ENCODE measurements at regions not wholly inside any gene's neighbourhood (a gene's known extent, or its start where the extent isn't known, plus 50 kb on each side); places are given as distances from the start of the nearest gene placed in this dataset.

DNA sequence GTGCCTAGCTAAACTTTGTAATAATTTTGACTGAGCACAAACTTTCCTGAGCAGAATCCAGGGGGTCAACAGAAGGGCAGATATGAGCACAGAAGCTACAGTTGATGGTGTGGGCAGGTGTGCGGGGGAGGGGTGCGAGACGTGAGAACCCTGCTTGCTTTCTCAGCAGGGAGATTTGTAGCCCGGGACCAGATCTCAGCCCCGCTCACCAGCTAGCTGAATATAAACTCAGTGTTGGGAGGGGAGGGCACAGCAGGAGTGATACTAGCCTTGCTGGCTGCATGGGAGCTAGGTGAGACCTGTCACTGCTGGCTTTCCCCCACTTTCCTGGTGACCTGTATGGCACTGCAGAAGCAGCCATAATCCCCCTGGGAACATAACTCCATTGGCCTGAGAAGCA, 83.4 kb downstream of the CLDN1 start:
- CTCF ChIA-PET (ENCODE audit: low intra/inter-chr PET ratio): no interaction called here
- FAIRE-seq (no peak), DNase-seq (ENCODE audit: extremely low read depth in 1 of 4, low spot score in 3 of 4) (no peak), ATAC-seq (no peak)
- Histone ChIP-seq H4K20me1 (replicated peaks; ENCODE audit: control insufficient read depth, insufficient read depth, low read length) (no peaks in the 10 kb centered on the region), H3K4me2 (ENCODE audit: insufficient read depth, low read length) (no peak overlapping the region), H3K9ac (ENCODE audit: insufficient read depth in 1 of 2, low read depth in 2 of 2, low read length in 2 of 2) (no peak overlapping the region), H3K4me1 (replicated peaks in 1 of 2; ENCODE audit: control insufficient read depth in 2 of 2, insufficient read depth in 2 of 2, low read length in 2 of 2) (no peaks in the 10 kb centered on the region), H3K9me3 (replicated peaks; ENCODE audit: control insufficient read depth, insufficient read depth, low read depth, low read length) (no peaks in the 10 kb centered on the region), H3K27ac (ENCODE audit: extremely low read depth, low read depth, low read length) (no peak overlapping the region), H3K9me1 (ENCODE audit: control insufficient read depth, insufficient read depth, low read length) (no peaks in the 10 kb centered on the region), H2AFZ (ENCODE audit: low read depth, low read length) (no peak overlapping the region), H3K36me3 (ENCODE audit: control insufficient read depth, insufficient read depth, low read length) (no peaks in the 10 kb centered on the region), H3K27me3 (ENCODE audit: control insufficient read depth in 2 of 2, insufficient read depth in 2 of 2, low read length in 2 of 2) (no peaks in the 10 kb centered on the region), H3K4me3 (no peak overlapping the region), H3K79me2 (ENCODE audit: control insufficient read depth, insufficient read depth, low read length) (no peaks in the 10 kb centered on the region)
- WGBS (ENCODE audit: insufficient coverage, low coverage, missing lambda C conversion rate): 0% methylated on average over 5 of the region's 5 CpGs
- intact Hi-C loops (cut with micrococcal nuclease) (no loop called here), in situ Hi-C loops (cut with MboI) (no loop called here)
- BruUV-seq (replicated peaks): no TSS peak
- TF ChIP-seq, protein P1, sequence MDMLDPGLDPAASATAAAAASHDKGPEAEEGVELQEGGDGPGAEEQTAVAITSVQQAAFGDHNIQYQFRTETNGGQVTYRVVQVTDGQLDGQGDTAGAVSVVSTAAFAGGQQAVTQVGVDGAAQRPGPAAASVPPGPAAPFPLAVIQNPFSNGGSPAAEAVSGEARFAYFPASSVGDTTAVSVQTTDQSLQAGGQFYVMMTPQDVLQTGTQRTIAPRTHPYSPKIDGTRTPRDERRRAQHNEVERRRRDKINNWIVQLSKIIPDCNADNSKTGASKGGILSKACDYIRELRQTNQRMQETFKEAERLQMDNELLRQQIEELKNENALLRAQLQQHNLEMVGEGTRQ (CRISPR knock-in tag; IDR thresholded peaks at IDR 0.05): no peak
- TF ChIP-seq ZBTB17 (CRISPR knock-in tag; IDR thresholded peaks at IDR 0.05) (no peak), ZNF695 (CRISPR knock-in tag; IDR thresholded peaks at IDR 0.05) (no peak)
- POLR2A ChIA-PET: interaction anchor here (0.6 kb wide), 1 partner anchor 151 kb away, joined by 3 read pairs; no protein-coding TSS in a partner anchor

DNA sequence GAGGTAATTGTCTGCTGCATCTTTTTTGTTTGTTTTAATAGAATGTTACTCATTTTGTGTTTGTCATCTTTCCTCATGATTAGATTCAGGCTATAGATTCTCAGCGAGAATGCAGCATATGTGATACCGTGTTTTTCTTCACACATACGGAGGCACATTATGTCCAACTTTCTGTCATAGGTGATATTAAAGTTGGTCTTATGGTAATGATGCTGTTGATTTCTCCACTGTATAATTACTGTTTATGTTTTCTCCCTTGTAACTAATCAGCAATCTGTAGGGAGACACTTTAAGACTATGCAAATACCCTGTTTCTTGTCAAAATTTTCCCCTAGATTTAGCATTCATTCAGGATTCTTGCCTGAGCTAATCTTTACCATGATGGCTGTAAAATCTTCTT, 87.6 kb downstream of the CLDN1 start:
- FAIRE-seq (no peak), DNase-seq (ENCODE audit: extremely low read depth in 1 of 4, low spot score in 3 of 4) (no peak), ATAC-seq (no peak)
- in situ Hi-C loops (cut with MboI) (no loop called here), intact Hi-C loops (cut with micrococcal nuclease) (no loop called here)
- no peaks in the 10 kb centered on the region for H3K27me3 ChIP-seq (ENCODE audit: control insufficient read depth in 2 of 2, insufficient read depth in 2 of 2, low read length in 2 of 2)
- H3K9me1 ChIP-seq (ENCODE audit: control insufficient read depth, insufficient read depth, low read length): no peaks in the 10 kb centered on the region
- ChIA-PET POLR2A (no interaction called here), CTCF (ENCODE audit: low intra/inter-chr PET ratio) (no interaction called here)
- H3K4me1 ChIP-seq (replicated peaks in 1 of 2; ENCODE audit: control insufficient read depth in 2 of 2, insufficient read depth in 2 of 2, low read length in 2 of 2): no peaks in the 10 kb centered on the region
- no peaks in the 10 kb centered on the region for H3K9me3 ChIP-seq (replicated peaks; ENCODE audit: control insufficient read depth, insufficient read depth, low read depth, low read length)
- no TSS peak for BruUV-seq (replicated peaks)
- H3K9ac ChIP-seq (ENCODE audit: insufficient read depth in 1 of 2, low read depth in 2 of 2, low read length in 2 of 2): no peak overlapping the region
- no peaks in the 10 kb centered on the region for H3K36me3 ChIP-seq (ENCODE audit: control insufficient read depth, insufficient read depth, low read length)
- H4K20me1 ChIP-seq (replicated peaks; ENCODE audit: control insufficient read depth, insufficient read depth, low read length): no peaks in the 10 kb centered on the region
- no peak overlapping the region for H2AFZ ChIP-seq (ENCODE audit: low read depth, low read length)
- H3K79me2 ChIP-seq (ENCODE audit: control insufficient read depth, insufficient read depth, low read length): no peaks in the 10 kb centered on the region
- WGBS (ENCODE audit: insufficient coverage, low coverage, missing lambda C conversion rate): 0% methylated on average over 3 of the region's 3 CpGs
- no peak overlapping the region for H3K4me3 ChIP-seq
- no peak overlapping the region for H3K27ac ChIP-seq (ENCODE audit: extremely low read depth, low read depth, low read length)
- no peak overlapping the region for H3K4me2 ChIP-seq (ENCODE audit: insufficient read depth, low read length)
- TF ChIP-seq CEBPB (tag; IDR thresholded peaks at IDR 0.05) (no peak), TAF7 (tag; IDR thresholded peaks at IDR 0.05) (no peak), KLF16 (IDR thresholded peaks at IDR 0.05) (no peak), POLR3G (IDR thresholded peaks at IDR 0.05; ENCODE audit: extremely low read depth, insufficient read length, insufficient replicate concordance) (no peak), BRD9 (IDR thresholded peaks at IDR 0.05; ENCODE audit: low read depth, partially characterized antibody) (no peak)
- TF ChIP-seq, protein P2, sequence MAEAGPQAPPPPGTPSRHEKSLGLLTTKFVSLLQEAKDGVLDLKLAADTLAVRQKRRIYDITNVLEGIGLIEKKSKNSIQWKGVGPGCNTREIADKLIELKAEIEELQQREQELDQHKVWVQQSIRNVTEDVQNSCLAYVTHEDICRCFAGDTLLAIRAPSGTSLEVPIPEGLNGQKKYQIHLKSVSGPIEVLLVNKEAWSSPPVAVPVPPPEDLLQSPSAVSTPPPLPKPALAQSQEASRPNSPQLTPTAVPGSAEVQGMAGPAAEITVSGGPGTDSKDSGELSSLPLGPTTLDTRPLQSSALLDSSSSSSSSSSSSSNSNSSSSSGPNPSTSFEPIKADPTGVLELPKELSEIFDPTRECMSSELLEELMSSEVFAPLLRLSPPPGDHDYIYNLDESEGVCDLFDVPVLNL (CRISPR knock-in tag; IDR thresholded peaks at IDR 0.05; ENCODE audit: low read depth): no peak
- TF ChIP-seq, protein P3, sequence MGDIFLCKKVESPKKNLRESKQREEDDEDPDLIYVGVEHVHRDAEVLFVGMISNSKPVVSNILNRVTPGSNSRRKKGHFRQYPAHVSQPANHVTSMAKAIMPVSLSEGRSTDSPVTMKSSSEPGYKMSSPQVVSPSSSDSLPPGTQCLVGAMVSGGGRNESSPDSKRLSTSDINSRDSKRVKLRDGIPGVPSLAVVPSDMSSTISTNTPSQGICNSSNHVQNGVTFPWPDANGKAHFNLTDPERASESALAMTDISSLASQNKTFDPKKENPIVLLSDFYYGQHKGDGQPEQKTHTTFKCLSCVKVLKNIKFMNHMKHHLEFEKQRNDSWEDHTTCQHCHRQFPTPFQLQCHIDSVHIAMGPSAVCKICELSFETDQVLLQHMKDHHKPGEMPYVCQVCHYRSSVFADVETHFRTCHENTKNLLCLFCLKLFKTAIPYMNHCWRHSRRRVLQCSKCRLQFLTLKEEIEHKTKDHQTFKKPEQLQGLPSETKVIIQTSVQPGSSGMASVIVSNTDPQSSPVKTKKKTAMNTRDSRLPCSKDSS (IDR thresholded peaks at IDR 0.05; ENCODE audit: low read depth, partially characterized antibody): no peak
- TF ChIP-seq, protein P4, sequence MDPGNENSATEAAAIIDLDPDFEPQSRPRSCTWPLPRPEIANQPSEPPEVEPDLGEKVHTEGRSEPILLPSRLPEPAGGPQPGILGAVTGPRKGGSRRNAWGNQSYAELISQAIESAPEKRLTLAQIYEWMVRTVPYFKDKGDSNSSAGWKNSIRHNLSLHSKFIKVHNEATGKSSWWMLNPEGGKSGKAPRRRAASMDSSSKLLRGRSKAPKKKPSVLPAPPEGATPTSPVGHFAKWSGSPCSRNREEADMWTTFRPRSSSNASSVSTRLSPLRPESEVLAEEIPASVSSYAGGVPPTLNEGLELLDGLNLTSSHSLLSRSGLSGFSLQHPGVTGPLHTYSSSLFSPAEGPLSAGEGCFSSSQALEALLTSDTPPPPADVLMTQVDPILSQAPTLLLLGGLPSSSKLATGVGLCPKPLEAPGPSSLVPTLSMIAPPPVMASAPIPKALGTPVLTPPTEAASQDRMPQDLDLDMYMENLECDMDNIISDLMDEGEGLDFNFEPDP (CRISPR knock-in tag; IDR thresholded peaks at IDR 0.05): no peak
- TF ChIP-seq, protein P5, sequence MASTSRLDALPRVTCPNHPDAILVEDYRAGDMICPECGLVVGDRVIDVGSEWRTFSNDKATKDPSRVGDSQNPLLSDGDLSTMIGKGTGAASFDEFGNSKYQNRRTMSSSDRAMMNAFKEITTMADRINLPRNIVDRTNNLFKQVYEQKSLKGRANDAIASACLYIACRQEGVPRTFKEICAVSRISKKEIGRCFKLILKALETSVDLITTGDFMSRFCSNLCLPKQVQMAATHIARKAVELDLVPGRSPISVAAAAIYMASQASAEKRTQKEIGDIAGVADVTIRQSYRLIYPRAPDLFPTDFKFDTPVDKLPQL (IDR thresholded peaks at IDR 0.05; ENCODE audit: extremely low read depth, insufficient read length): no peak

Data from K562 (cell line).